ENCODE measurements at regions not wholly inside any gene's neighbourhood (a gene's known extent, or its start where the extent isn't known, plus 50 kb on each side); places are given as distances from the start of the nearest gene placed in this dataset.

DNA sequence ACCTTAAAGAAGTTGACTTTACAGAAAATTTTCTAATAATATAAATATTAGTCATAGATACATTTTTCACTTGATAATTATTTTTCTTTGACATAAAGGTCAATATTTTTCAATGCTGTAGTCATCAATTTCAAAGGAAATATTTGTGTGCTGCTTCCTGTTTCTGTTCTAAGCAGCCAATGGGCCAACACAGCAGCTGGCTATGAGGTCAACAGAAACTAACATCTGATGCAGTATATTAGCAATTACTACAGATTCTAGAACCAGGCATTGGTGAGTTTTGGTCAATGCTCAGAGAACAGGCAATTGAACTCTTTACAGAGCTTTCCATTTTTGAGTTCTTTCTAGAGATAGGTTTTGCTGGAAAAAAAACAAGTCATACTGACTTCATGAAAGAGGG, 669.6 kb upstream of the NRSN1 start (continued):
- no peak for TF ChIP-seq NR2F1 (CRISPR knock-in tag; IDR thresholded peaks at IDR 0.05)

DNA sequence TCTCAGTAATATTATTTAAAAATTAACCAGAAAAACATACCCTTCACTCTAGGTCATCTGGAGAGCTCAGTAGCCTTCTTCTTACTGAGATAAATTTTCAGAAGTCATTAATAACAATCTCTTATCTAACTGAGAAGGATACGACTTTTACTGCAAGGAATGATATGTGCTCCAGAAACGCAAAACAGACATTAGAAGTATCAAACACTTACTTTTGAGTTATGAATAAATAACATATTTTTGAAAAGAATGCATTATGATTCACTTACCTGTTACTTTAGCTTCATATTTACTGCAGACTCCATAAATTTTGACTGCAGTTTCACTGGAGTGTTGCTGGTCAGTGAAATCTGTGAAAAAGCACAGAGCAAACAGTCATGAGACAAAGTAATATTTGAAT, 668.7 kb upstream of the NRSN1 start:
- BruUV-seq (replicated peaks) = no TSS peak
- no peak for FAIRE-seq
- 15% methylated on average over 2 of the region's 2 CpGs for WGBS (ENCODE audit: low lambda C conversion rate)
- no peak overlapping the region for H2AFZ ChIP-seq (ENCODE audit: low read length)
- no peaks in the 10 kb centered on the region for H3K4me1 ChIP-seq (ENCODE audit: insufficient read depth, low read length)
- no peak overlapping the region for H3K9ac ChIP-seq (ENCODE audit: insufficient read depth, low read depth, low read length)
- H3K79me2 ChIP-seq (ENCODE audit: insufficient read depth, low read length) = no peaks in the 10 kb centered on the region
- no peaks in the 10 kb centered on the region for H4K20me1 ChIP-seq (ENCODE audit: insufficient read depth, low read length)
- in situ Hi-C loops (cut with HindIII; ENCODE audit: extremely low pct_ligation_motif_present, low pct_unique_long_range_greater_than_20kb) (no loop called here), intact Hi-C loops (cut with micrococcal nuclease; ENCODE audit: unreplicated experiment) (no loop called here)
- ATAC-seq = no peak
- no peak overlapping the region for H3K27ac ChIP-seq (ENCODE audit: extremely low read length, insufficient read depth, low read length)
- ChIA-PET CTCF (ENCODE audit: low intra/inter-chr PET ratio, low total read pairs) (no interaction called here), POLR2A (no interaction called here)
- no peak for DNase-seq (ENCODE audit: low spot score)
- no peak overlapping the region for H3K4me2 ChIP-seq (ENCODE audit: low read depth, low read length)
- no peak overlapping the region for H3K4me3 ChIP-seq (replicated peaks in 1 of 3; ENCODE audit: insufficient read depth in 1 of 3, low read depth in 2 of 3, low read length in 3 of 3)
- peaks cover 39% of the 10 kb centered on the region for H3K9me3 ChIP-seq (ENCODE audit: low read length)
- no peaks in the 10 kb centered on the region for H3K36me3 ChIP-seq (replicated peaks in 1 of 2; ENCODE audit: control insufficient read depth in 1 of 2, insufficient read depth in 2 of 2, low read length in 2 of 2)
- no peaks in the 10 kb centered on the region for H3K27me3 ChIP-seq (ENCODE audit: control insufficient read depth in 1 of 2, insufficient read depth in 2 of 2, low read length in 2 of 2)
- TF ChIP-seq, protein P1, sequence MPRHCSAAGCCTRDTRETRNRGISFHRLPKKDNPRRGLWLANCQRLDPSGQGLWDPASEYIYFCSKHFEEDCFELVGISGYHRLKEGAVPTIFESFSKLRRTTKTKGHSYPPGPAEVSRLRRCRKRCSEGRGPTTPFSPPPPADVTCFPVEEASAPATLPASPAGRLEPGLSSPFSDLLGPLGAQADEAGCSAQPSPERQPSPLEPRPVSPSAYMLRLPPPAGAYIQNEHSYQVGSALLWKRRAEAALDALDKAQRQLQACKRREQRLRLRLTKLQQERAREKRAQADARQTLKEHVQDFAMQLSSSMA (CRISPR knock-in tag; IDR thresholded peaks at IDR 0.05) = no peak
- TF ChIP-seq RARG (CRISPR knock-in tag; IDR thresholded peaks at IDR 0.05; ENCODE audit: low read depth) (no peak), ZNF430 (CRISPR knock-in tag; IDR thresholded peaks at IDR 0.05) (no peak), PITX1 (CRISPR knock-in tag; IDR thresholded peaks at IDR 0.05) (no peak), SATB2 (CRISPR knock-in tag; IDR thresholded peaks at IDR 0.05) (no peak), MATR3 (CRISPR knock-in tag; IDR thresholded peaks at IDR 0.05) (no peak)
- TF ChIP-seq, protein P2, sequence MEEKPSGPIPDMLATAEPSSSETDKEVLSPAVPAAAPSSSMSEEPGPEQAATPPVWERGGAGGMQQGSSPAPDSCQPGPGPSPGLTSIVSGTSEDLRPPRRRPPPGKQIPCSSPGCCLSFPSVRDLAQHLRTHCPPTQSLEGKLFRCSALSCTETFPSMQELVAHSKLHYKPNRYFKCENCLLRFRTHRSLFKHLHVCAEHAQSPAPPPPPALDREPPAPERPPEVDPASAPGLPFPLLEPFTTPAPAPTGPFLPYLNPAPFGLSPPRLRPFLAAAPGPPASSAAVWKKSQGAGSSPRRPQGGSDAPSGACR (CRISPR knock-in tag; IDR thresholded peaks at IDR 0.05) = no peak
- TF ChIP-seq, protein P3, sequence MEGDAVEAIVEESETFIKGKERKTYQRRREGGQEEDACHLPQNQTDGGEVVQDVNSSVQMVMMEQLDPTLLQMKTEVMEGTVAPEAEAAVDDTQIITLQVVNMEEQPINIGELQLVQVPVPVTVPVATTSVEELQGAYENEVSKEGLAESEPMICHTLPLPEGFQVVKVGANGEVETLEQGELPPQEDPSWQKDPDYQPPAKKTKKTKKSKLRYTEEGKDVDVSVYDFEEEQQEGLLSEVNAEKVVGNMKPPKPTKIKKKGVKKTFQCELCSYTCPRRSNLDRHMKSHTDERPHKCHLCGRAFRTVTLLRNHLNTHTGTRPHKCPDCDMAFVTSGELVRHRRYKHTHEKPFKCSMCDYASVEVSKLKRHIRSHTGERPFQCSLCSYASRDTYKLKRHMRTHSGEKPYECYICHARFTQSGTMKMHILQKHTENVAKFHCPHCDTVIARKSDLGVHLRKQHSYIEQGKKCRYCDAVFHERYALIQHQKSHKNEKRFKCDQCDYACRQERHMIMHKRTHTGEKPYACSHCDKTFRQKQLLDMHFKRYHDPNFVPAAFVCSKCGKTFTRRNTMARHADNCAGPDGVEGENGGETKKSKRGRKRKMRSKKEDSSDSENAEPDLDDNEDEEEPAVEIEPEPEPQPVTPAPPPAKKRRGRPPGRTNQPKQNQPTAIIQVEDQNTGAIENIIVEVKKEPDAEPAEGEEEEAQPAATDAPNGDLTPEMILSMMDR (CRISPR knock-in tag; IDR thresholded peaks at IDR 0.05) = no peak
- TF ChIP-seq, protein P4, sequence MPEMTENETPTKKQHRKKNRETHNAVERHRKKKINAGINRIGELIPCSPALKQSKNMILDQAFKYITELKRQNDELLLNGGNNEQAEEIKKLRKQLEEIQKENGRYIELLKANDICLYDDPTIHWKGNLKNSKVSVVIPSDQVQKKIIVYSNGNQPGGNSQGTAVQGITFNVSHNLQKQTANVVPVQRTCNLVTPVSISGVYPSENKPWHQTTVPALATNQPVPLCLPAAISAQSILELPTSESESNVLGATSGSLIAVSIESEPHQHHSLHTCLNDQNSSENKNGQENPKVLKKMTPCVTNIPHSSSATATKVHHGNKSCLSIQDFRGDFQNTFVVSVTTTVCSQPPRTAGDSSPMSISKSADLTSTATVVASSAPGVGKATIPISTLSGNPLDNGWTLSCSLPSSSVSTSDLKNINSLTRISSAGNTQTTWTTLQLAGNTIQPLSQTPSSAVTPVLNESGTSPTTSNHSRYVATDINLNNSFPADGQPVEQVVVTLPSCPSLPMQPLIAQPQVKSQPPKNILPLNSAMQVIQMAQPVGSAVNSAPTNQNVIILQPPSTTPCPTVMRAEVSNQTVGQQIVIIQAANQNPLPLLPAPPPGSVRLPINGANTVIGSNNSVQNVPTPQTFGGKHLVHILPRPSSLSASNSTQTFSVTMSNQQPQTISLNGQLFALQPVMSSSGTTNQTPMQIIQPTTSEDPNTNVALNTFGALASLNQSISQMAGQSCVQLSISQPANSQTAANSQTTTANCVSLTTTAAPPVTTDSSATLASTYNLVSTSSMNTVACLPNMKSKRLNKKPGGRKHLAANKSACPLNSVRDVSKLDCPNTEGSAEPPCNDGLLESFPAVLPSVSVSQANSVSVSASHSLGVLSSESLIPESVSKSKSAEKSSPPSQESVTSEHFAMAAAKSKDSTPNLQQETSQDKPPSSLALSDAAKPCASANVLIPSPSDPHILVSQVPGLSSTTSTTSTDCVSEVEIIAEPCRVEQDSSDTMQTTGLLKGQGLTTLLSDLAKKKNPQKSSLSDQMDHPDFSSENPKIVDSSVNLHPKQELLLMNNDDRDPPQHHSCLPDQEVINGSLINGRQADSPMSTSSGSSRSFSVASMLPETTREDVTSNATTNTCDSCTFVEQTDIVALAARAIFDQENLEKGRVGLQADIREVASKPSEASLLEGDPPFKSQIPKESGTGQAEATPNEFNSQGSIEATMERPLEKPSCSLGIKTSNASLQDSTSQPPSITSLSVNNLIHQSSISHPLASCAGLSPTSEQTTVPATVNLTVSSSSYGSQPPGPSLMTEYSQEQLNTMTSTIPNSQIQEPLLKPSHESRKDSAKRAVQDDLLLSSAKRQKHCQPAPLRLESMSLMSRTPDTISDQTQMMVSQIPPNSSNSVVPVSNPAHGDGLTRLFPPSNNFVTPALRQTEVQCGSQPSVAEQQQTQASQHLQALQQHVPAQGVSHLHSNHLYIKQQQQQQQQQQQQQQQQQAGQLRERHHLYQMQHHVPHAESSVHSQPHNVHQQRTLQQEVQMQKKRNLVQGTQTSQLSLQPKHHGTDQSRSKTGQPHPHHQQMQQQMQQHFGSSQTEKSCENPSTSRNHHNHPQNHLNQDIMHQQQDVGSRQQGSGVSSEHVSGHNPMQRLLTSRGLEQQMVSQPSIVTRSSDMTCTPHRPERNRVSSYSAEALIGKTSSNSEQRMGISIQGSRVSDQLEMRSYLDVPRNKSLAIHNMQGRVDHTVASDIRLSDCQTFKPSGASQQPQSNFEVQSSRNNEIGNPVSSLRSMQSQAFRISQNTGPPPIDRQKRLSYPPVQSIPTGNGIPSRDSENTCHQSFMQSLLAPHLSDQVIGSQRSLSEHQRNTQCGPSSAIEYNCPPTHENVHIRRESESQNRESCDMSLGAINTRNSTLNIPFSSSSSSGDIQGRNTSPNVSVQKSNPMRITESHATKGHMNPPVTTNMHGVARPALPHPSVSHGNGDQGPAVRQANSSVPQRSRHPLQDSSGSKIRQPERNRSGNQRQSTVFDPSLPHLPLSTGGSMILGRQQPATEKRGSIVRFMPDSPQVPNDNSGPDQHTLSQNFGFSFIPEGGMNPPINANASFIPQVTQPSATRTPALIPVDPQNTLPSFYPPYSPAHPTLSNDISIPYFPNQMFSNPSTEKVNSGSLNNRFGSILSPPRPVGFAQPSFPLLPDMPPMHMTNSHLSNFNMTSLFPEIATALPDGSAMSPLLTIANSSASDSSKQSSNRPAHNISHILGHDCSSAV (CRISPR knock-in tag; IDR thresholded peaks at IDR 0.05; ENCODE audit: borderline replicate concordance) = no peak
- TF ChIP-seq, protein P5, sequence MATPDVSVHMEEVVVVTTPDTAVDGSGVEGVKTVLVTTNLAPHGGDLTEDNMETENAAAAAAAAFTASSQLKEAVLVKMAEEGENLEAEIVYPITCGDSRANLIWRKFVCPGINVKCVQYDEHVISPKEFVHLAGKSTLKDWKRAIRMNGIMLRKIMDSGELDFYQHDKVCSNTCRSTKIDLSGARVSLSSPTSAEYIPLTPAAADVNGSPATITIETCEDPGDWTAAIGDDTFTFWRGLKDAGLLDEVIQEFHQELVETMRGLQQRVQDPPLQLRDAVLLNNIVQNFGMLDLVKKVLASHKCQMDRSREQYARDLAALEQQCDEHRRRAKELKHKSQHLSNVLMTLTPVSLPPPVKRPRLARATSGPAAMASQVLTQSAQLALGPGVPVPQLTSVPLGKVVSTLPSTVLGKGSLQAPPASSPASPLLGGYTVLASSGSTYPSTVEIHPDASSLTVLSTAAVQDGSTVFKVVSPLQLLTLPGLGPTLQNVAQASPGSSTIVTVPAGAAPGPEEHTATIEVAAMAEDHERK (CRISPR knock-in tag; IDR thresholded peaks at IDR 0.05; ENCODE audit: low read depth) = no peak

Measured in HepG2 (cell line).